Cerebellar nuclear complex (tissue), 1 donor: ENCODE measurements at regions not wholly inside any gene's neighbourhood (a gene's known extent, or its start where the extent isn't known, plus 50 kb on each side); places are given as distances from the start of the nearest gene placed in this dataset.
"Not testable (repeated sequence)": the region's sequence is repeated elsewhere in the genome, so short reads cannot be mapped to it uniquely, and the experiment has no call there.

Experiments used
- DNase-seq, 2 experiments: peaks; one replicate each; lab custom pipeline; 2025; lab: John Stamatoyannopoulos, UW

DNA sequence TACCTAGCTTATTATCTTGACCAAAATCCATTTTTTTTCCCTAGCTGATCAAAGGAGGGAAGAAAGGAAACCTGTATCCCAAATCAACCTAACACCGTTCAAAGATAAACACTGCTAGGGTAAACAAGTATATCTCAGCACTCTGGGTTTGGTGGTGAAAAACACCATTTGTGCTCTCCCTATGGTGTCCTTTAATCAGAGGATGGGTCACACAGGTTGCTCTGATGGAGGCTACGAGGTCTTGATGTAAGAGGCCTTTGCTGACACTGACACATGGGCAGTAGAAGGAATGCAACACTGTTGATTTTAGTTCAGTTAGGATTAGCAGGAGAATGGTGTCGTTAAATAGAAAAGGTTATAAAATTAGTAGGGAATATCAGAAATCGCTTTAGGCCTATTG lies 179.3 kb downstream of the HDGFL1 start:
- DNase-seq: no peak

DNA sequence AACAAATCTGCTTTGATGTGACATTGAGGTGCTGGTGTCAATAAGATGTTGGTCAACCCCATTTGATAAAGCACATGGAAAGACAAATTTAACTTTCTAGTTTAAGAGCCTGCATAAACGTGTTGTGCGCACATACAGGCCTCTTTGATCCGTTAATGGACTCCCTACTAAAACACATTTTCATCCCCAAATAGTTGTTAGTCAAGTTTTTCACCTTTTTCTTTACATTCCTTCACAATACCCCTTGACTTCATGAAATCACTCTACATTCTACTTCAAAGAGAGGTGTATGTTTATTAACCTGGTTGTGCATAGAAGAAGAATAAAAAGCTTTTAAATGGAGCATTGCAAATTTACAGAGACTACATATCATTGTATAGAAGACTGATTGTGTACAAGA lies 180.3 kb downstream of the HDGFL1 start:
- DNase-seq: no peak

DNA sequence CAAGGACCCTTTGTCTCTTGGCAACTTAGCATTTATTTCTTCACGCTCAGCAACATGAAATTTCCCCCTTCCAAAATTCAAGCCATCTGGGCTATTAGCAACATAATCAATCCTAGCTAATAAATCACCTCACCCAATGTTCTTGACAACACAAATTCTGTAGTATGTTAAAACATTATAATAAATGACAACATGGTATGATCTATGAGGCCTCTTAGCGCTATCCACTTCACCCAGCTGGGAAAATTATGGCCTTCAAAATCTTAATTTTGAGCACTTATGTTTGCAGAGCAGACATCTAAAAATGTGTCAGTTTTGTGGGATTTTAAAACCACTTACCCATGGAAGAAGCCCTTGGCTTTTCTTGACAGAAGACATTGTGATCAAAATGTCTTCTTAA lies 181.9 kb downstream of the HDGFL1 start:
- DNase-seq: no peak

DNA sequence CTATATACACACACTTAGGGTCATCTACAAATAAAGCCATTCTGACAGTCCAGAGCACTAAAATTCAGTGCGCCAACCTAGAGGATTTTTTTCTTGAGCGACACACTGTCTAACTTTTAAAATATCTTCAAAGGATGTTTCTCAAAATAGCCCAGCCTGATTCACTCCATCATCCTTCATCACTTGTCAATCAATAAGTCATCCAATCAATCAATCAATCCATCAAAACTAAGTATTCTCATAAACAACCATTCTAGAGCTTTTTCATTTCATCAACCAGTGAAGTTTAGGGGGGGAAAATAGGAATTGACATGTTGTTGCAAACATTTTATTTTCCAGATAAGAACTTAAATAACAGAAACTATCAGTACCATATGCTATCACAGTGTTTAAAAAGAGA lies 183.2 kb downstream of the HDGFL1 start:
- DNase-seq: no peak

DNA sequence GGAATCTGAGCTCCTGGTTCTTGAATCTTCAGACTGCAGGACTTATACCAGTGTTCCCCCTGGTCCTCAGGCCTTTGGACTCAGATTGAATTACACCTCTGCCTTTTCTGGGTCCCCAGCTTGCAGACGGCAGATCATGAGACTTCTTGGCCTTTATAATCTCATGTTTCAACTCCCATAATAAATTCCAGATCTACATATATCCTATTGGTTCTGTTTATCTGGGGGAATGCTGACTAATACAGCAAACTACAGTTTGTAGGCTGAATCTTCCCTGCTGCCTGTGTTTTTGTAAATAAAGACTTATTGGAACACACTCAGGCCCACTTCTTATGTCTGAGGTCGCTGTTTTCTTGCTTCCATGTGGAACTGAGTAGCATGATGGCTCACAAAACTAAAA lies 184.7 kb downstream of the HDGFL1 start:
- DNase-seq: no peak

DNA sequence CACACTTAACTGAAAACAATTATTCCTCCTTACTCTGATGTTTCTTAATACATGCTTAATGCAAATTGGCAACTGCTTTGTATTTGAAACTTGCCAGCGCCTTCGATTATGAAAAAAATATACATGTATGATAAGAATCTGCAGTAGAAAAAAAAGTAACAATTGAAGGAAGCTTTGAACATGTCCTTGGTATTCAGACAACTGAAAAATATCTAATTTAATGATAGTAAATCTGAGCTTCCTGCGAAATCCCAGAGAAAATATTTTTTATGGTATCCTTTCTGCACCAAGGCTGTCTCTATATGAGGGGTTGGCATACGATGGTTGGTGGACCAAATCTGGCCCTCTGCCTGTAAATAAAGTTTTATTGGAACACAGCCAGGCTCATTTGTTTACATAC lies 186.2 kb downstream of the HDGFL1 start:
- no peak for DNase-seq

DNA sequence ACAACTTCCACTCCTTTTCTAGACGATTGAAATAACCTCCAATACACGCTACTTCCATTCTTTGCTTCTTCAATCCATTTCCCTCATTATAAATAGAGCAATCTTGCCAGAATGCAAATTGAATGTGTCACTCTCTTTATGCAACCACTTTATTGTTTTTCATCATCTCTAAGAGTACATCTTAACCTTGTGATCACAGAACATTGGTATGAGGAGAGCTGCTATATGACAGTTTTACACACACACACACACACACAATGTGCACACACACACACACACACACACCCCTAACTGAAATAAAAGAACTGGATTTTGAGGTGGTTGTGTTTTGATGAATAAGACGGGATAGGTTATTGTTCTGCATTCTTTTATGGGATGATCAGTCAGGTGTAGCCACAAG lies 187.0 kb downstream of the HDGFL1 start:
- no peak for DNase-seq

DNA sequence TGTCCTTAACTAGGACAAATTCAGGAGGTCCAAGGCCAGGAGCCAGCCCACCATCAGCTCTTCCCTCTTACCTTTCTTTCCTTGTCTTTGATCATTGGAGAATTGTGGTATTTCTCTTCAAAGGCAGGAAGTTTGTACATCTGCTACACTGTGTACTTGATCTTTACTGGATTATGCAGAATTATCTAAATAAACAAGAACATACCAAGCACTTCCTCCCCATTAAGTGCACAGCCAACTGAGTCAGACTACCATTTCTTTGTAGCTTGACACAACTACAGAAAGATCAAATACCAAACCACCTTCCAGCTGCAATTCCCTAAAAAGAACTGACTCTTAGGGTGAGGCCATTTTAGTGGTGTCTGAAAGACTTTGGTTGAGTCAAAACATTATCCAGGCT lies 195.1 kb downstream of the HDGFL1 start:
- DNase-seq: no peak

DNA sequence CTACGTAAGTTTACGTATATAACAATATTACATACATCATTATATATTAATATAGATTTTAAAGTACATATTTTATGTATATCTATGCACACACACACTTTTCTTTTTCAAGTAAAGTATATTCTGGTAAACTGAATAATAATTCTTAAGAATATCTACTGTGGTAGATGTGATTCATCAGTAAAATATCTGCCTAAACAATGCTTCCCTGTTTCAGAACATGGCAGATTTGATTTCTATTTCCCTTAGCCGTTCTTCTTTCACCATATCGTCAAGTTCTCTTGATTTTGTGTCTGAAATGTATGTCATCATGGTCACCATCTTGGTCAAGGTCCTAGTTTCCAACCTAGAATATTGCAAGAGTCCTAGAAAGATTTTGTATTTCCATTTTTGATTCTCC lies 195.6 kb downstream of the HDGFL1 start:
- DNase-seq: no peak

DNA sequence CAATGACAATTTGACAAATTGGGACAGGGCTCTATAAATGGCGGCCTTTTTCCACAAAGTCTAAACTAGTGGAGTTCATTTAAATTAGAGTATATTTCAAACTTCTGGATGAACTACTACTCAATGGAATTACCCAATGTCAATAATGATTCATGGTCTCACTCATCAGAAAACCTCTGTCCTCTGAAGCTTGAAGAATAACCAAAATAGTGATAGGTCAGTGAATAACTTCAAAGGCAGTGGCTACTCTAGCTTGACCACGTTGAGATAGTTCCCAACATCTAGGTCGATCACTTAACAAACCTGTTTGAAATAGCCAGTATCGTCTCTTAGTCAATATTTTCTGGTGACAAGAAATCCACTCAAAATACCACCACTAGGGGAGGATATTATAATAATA lies 197.6 kb downstream of the HDGFL1 start:
- no peak for DNase-seq

DNA sequence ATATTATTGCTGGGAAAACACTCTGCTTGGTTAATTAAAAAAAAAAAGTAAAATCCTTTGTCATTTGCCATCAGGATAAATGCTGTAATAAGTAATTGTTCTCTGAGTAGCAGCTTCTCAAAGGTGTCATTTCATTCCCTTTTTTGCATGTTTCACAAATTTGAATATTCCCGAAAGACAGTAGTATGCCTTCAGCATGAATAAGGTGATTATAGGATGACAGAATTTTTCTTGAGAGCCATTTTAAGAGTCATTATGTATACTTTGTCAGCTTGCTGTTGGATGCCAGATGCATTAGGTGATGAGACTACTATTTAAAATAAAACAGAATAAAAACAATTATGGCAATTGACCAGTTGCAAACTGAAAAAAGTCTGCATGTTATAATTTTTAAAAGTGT lies 200.7 kb downstream of the HDGFL1 start:
- DNase-seq: no peak

DNA sequence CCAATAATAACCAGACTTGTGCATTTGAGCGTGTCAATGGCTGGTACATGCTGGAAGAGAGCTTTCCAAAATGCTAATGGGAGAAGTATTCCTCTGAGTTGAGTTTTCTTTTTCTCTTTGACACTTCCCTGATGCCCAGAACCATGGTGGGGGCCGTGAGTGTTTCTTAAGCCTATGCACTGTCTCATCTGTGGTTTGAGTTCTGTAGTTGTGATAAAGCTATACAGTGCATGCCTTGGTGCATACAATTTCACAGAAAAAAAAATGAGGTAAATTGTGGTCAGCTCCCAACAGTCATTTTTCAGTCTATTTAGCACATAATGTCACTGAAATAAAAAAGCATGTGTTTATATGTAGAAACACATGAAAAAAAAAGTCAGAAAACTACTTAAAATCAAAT lies 204.8 kb downstream of the HDGFL1 start:
- DNase-seq: no peak

DNA sequence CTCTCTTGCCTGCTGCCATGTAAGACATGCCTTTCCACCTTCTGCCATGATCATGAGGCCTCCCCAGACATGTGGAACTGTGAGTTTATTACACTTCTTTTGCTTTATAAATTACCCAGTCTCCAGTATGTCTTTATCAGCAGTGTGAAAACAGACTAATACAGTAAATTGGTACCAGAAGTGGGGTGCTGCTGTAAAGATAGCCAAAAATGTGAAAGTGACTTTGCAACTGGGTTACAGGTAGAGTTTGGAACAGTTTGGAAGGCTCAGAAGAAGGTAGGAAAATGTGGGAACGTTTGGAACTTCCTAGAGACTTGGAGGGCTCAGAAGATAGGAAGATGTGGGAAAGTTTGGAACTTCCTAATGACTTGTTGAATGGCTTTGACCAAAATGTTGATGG lies 209.1 kb downstream of the HDGFL1 start:
- DNase-seq: not testable (repeated sequence)

DNA sequence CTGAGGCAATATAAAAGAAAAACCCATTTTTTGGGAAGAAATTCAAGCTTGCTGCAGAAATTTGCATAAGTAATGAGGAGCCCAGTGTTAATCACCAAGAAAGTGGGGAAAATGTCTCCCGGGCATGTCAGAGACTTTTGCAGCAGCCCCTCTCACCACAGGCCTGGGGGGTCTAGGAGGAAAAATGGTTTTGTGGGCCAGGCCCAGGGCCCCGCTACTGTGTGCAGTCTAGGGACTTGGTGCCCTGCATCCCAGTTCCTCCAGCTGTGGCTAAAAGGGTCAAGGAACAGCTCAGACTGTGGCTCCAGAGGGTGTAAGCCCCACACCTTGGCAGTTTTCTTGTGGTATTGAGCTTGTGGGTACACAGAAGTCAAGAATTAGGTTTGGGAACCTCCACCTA lies 209.7 kb downstream of the HDGFL1 start:
- no peak for DNase-seq

DNA sequence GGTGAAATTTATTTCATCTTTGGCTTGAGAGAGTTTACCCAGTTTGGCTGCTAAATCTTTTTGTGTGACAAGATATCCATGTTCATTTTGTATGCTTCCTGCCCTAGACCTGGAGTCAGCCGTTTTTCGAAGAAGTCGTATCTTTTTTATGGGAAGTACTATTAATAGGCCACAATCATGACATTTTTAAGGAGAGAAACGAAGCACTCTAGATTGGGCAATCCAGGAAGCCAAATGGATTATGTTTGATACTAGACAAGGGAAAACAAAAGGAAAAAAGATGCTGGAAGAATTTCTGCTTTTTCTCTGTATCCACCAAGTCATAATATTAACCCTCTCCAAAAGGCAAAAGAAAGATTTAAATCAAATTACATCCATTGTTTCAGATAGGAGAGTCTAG lies 214.6 kb downstream of the HDGFL1 start:
- no peak for DNase-seq

DNA sequence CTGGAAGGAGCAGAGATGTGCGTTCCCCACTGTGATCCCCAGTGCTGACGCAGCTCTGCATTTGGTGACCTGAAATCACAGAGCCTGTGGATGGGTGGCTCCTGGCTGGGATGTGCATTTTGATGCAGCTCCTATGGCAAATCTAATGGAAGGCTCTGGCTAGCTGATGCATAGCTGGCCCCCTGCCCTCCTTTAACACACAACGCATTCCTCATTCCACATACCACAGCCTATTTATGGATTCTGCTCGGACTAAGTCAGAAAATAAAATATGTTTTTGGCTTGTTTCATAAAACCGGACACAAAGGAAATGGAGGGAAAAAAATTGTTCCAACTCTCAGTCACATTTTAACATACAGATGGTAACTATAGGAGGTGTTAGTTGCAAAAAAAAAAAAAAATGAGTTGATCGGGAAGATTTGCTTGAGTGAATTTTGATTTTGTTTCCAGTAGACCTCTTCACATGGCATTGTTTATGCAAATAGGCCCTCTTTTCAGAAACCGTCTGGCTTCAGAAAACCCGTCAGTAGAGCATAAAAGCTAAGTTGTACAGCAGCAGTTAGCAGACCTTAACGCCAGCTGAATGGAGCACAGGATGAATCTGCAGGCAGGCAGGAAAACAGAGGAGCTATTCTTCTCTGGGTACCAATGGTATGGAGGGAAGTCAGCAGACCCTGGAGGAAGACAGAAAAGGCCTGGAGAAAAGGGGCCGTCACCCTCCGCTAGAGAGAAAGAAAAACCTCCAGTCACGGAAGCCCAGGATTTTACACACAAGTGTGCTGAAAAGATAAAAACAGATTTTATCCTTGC lies 215.4 kb downstream of the HDGFL1 start:
- DNase-seq: no peak

DNA sequence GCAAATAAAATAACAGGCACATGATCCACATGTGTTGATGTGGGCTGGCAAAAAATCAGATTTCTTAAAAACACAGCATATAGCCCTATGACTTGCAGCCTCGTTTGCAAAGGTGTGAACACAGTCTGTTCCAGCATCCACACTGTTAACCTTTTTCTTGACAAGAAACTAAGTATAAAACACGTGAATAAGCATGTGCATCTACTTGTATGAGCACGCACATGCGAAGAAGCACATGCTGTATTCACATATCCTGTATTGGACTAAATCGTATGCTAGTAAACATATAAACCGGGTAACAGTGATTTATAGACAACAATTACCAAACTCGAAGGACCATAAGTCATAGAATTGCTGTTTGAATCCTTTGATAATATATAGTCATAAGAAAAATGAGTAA lies 218.7 kb downstream of the HDGFL1 start:
- no peak for DNase-seq

DNA sequence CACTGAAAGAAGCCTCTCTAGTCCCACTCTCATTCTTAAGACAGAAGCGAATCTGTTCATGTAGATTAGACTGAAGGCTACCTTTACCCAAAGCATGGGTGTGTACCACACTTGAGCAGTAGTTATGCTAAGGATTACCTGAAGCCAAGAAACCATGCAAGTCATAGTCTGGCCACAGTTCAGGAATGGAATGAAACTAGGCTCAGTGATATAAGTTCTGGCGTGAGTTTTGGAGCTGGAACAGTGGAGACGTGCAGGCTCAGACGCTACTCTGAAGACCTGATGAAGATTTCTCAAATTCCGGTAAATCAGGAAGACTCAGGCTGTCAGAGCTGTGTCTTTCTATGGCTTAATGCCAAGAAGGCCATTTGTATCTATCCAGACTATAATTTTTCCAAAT lies 219.9 kb downstream of the HDGFL1 start:
- DNase-seq: no peak

DNA sequence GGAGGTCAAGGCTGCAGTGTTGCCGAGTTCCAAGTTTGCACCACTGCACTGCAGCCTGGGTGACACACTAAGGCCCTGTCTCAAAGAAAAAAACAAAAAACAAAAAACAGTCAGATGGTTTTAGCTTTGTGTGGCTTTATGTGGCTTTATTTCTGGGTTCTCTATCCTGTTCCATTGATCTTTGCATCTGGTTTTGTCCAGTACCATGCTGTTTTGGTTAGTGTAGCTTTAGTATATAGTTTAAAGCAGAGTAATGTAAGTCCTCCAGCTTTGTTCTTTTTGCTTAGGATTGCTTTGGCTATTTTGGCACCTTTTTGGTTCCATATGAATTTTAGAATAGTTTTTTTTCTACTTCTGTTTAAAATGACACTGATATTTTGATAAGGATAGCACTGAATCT lies 225.5 kb downstream of the HDGFL1 start:
- DNase-seq: no peak

DNA sequence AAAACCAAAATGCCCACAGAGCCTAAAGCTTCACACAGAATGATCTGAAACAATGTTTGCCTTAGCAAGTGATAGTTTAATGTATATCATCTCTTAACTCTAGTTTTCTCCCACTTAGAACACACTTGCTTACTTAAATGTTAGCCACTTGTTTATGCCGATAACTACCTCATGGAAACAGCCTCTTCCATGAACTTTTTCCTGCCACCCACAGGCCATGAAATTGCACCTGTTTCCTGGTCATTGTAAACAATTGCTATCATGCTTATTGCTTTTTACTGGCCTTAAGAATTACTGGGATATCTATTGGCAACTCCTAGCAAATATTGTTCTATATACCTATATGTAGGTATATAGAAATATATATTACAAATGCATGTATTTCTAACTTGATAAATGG lies 231.1 kb downstream of the HDGFL1 start:
- DNase-seq: no peak

DNA sequence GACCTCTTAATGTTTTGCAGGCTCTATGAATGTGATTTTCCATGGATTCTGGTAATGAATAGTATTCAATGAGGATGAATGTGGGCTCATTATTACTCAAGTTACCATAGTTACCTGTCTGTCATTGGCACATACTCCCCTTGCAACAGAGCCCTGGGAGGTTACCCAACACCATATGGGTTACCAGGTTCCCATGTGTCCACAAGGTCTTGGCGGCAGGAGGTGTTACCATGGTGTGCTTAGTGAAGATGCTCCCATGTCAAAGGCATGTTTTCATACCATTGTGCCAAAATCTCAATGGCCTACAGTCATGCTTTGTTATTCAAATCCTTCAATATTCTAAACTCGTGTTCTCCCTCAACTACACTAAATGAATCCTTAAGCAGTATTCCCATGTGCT lies 232.5 kb downstream of the HDGFL1 start:
- DNase-seq: no peak

DNA sequence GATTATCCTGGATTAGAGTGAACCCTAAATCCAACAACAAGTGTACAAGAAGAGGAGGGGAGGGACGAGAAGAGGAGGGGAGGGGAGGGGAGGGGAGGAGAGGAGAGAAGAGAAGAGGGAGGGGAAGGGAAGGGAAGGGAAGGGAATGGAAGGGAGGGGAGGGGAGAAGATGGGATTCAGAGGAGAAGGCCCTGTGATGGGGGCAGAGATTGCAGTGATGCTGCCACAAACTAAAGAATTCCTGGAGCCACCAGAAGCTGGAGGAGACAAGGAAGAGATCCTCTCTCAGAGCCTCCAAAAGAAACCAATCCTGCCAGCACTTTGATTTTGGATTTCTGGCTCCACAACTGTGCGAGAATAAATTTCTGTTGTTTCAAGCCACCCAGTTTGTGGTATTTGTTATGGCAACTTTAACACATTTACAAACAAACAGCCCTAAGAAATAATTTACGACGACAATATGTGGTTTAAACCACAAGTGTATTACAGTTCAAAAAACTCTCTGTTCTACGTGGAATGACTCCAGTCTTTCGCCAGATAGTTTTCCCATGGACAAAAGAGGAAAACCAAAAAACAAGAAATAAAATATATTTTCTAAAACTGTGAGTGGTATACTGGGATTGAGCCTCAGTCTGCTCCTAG lies 235.4 kb downstream of the HDGFL1 start:
- no peak for DNase-seq

DNA sequence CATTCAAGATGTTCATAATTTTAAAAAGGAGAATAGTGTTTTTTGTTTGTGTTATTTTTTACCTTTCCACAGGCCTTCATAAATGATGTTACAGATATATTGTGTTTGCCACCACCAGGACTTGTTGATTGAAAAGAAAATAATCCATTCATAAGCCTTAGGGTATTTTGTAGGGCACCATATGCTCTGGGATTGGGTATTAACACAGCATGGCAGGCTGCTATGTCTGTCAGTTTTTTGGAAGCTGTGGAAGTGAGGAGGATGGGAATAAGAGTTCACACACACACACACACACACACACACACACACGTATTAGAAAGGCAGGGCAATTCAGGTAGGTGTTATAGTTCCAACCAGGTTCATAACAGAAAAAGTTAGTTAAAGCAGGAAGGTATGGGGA lies 237.9 kb downstream of the HDGFL1 start:
- DNase-seq: no peak

DNA sequence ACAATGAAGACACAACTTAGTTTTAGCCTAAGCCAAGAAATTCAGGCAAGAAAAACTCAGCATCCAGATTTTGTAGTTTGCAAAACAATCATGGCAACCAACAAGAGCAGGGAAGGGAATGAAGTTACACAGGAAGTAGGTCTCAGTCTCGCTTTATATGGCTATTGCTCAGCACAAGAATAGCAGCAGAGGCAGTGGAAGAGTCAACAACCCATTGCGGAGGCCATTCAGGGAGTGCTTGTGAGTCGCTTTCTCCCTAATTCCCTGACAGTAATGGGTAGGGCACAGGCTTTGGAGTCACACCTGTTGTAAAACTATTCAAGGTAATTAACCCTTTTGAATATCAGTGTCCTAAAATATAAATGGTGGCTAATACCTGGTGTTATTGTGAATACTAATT lies 238.5 kb downstream of the HDGFL1 start:
- DNase-seq: no peak
